HG03439 (cell line): ENCODE measurements at regions not wholly inside any gene's neighbourhood (a gene's known extent, or its start where the extent isn't known, plus 50 kb on each side); places are given as distances from the start of the nearest gene placed in this dataset.

Experiments used
- ATAC-seq: cut with Tn5 transposase; IDR thresholded peaks from one replicate; pipeline ENCODE4 v1.9.1; 2021; ENCODE audit warnings: mild to moderate bottlenecking, moderate library complexity; ENCODE audit not compliant: unreplicated experiment

DNA sequence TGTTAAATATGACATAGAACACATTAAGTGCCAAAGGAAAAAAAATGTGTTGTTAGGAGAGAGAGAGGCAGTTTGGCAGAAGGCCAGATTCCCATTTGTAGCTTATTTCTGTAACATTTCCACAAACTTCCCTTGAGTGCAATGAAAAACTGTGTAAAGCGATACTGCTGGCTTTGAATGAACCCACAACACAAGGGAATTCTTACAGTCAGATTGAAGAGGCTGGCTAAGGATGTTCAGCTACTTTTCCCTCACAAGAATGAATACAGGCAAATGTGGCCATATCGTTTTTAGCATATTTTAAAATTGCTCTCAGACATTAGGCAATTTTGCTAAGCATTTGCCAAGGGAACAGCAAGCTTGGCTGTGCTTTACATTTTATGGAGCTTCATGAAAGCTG lies 614.1 kb upstream of the FZD8 start:
- ATAC-seq = no peak

DNA sequence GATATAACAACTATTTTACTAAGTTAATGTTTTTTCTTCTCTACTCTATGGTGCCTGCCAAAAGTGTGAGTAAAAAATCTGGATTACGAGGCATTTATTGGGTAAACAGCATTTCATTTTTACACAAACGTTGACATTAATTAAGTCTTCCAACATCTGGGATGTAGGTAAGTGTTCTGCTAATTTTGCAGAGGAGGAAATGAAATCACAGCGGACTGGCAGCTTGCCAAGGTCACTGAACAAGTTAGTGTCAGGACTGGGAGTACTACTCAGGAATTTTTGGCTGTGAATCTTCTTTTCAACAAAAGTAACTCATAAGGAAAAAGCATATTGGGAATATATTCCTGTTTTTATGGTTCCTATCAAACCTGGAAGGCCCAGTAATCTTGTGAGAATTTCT lies 612.1 kb upstream of the FZD8 start:
- no peak for ATAC-seq

GRCh38 chr10:36253731-36254130 lies 611.6 kb upstream of the FZD8 start:
- ATAC-seq = no peak

- ATAC-seq = no peak
These were observed 609.0 kb upstream of the FZD8 start for GRCh38 chr10:36251068-36251467.

GRCh38 chr10:36248304-36248981 lies 606.3 kb upstream of the FZD8 start:
- ATAC-seq = no peak

- ATAC-seq = no peak
These were observed 605.4 kb upstream of the FZD8 start for GRCh38 chr10:36247478-36247877.

DNA sequence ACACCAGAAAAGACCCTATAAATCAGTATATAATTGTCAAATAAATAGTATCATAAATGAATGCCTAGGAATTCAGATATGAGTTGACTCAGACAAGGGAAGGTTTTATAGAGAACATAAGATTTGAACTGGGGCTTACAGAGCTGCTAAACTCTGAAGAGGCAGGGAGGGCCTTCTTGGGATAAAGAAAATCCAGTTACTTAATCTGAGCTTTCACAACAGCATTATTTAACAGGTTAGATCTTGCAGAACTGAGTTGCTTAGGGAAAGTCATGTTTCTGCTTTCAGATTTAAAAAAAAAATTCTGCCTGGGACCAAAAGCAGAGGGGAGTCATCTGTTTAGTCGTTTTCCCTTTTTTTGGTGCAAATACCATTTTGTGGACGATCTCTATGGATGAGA lies 594.8 kb upstream of the FZD8 start:
- no peak for ATAC-seq

GRCh38 chr10:36236341-36236740 lies 594.2 kb upstream of the FZD8 start:
- no peak for ATAC-seq

DNA sequence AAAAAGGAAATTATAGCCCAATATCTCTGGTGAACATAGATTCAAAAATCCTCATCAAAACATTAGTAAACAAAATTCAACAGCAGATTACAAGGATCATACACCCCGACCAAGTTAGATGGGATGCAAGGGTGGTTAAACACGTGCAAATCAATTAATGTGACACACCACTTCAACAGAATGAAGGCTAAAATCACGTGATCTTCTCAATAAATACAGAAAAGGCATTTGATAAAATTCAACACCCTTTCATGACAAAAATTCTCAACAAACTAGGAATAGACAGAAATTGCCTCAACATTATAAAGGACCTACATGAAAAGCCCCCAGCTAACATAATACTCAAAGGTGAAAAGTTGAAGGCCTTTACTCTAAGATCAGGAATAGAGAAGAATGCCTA lies 590.8 kb upstream of the FZD8 start:
- no peak for ATAC-seq

- no peak for ATAC-seq
These were observed 582.4 kb upstream of the FZD8 start for GRCh38 chr10:36224431-36224985.

DNA sequence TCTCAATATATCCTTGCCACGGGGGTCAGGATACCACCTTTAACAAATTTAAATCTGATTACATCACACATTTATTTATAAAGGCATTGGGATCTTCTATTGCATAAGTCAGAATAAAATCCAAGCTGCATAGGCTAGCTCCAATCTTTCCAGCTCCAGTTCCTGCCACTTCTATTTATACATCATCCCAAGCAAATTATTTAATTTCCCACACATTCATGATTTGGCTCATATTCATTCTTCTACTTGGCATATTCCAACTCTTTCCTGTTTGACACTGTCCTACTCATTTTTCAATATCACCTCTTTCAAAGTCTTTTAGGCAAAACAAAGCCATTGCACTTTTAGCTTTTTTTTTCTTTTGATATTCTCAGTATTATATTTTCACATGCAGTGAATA lies 579.0 kb upstream of the FZD8 start:
- no peak for ATAC-seq

DNA sequence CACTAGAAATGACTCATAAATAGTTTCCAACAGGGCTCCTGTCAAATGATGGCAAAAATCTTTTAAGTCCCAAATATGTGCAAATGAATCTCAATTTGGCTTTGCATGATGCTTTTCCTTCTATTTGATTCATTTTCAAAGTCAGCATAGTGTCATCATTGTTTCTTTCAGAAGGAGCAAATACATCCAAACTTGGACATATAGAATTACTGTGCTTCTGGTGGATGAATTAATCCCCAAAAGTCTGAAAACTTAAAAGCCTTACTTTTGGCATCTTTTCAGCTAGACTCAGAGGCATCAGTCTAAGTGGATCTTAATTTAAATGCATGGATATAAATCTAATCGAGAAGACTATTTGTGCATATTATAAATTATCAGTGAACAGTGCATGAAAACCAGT lies 578.1 kb upstream of the FZD8 start:
- no peak for ATAC-seq

GRCh38 chr10:36211856-36212255 lies 569.8 kb upstream of the FZD8 start:
- no peak for ATAC-seq

- ATAC-seq = no peak
These were observed 567.4 kb upstream of the FZD8 start for GRCh38 chr10:36209480-36209879.

- no peak for ATAC-seq
These were observed 560.8 kb upstream of the FZD8 start for GRCh38 chr10:36202881-36203280.

GRCh38 chr10:36200577-36200976 lies 558.5 kb upstream of the FZD8 start:
- no peak for ATAC-seq

DNA sequence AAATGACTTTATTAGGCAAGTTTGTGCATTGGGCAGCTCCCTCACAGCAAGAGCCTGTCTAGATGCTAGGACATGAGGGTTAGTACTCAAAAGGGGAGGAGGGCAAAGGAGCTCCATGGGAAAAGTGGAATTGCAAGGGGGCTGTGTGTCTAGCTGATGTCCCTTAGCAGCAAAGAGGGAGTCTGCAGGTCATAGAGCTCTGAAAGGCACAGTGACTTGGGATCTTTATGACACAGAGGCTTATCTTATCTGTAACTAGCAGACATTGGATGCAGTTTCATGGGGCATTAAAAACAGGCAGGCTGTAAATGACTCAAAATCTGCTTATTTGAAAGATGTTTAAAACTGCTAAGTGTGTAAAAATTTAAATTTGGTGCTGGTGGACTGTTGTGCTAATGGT lies 556.2 kb upstream of the FZD8 start:
- no peak for ATAC-seq

DNA sequence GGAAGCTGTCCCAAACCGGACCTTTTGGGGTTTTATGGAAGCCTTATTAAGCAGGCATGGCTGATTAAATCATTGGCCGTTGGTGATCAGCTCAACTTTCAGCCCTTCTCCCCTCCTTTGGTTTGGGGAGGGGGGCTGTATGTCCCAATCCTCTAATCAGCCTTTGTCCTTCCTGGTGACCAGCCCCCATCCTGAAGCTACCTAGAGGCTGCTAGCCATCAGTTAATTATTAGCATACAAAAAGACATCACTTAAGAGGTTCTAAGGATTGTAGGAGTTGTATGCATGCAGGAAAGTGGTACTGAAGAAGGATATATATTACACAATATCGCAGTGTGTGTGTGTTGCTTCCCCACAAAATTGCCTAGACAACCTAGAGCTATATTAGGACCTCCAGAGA lies 553.3 kb upstream of the FZD8 start:
- ATAC-seq = no peak

DNA sequence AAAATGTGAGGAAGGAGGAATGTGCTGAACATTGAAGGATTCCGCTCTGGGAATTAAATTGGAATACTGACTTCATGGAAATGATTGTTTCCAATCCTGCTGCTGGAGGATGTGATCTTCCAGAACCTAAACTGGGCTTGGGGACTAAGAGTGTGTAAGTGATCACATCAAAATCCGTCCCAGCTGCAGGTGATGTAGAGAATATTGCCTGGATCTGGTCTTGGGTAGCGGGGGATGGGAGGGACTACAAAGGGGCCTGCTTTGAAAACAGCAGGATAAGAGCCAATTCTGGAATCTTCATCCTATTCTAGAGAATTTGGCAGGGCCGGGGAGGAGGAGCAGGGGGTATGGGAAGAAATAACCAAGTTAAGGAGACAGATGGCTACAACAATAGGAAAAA lies 552.2 kb upstream of the FZD8 start:
- no peak for ATAC-seq

DNA sequence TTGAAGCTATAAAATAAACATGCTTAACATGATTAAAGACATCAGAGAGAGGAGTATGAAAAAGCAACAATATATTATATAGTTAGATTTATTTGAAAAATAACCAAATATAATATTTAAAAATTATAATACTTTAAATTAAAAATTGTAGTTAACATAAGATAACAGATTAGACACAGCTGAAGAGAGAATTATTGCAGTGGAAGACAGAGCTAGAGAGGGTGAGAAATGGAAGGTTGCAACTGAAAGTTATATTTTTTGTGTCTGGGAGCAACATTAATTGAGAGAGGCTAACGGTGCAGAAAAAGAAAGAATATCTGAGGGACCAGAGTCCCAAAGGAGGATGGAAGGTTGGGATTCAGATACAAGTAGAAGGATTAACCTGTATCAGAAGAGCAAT lies 548.9 kb upstream of the FZD8 start:
- ATAC-seq = no peak

GRCh38 chr10:36188461-36188860 lies 546.4 kb upstream of the FZD8 start:
- no peak for ATAC-seq

DNA sequence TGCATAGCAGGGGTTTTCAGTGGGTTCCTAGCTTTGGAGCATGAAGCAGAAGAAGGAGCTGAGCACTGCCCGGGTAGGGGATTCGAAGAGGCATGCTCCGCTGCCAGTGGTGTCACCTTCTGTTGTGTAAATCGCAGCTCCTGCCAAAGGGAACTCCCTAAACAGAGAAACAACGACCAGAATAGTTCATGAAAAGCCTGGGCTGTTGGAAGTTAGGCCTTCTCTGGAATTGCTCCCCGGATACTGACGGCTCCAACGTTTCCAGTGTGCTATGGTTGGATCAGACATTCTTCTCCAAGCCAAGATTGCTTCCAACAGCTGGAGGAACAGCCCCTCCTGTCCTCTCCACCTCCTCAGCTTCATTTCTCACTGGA lies 546.0 kb upstream of the FZD8 start:
- no peak for ATAC-seq

GRCh38 chr10:36187380-36188079 lies 545.4 kb upstream of the FZD8 start:
- no peak for ATAC-seq
